ENCODE measurements at regions not wholly inside any gene's neighbourhood (a gene's known extent, or its start where the extent isn't known, plus 50 kb on each side); places are given as distances from the start of the nearest gene placed in this dataset.

DNA sequence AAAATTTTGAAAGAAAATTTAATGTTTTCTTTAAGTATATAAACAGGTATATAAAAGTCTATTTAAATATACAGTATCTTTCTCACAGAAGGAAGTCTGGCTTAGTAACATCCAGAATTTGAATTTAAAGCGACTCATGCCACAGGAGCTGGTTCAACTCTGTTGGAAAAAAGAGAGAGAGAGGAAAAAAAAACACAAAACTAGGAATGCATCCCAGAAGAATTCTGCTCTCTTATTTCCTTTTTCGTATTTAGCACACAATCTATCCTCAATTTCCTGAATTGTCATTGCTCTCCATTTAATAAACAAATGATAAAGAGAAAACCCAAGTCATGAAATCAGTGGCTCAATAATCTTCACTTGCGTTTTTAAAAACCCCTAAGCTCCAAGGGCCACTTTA lies 107.5 kb upstream of the SCAF8 start:
- H3K9ac ChIP-seq (ENCODE audit: control insufficient read depth, extremely low read depth, insufficient read depth, low read length): no peak overlapping the region
- H3K4me1 ChIP-seq (ENCODE audit: control insufficient read depth, extremely low read depth, insufficient read depth, low read length): peaks cover 12% of the 10 kb centered on the region
- TF ChIP-seq, protein P1, sequence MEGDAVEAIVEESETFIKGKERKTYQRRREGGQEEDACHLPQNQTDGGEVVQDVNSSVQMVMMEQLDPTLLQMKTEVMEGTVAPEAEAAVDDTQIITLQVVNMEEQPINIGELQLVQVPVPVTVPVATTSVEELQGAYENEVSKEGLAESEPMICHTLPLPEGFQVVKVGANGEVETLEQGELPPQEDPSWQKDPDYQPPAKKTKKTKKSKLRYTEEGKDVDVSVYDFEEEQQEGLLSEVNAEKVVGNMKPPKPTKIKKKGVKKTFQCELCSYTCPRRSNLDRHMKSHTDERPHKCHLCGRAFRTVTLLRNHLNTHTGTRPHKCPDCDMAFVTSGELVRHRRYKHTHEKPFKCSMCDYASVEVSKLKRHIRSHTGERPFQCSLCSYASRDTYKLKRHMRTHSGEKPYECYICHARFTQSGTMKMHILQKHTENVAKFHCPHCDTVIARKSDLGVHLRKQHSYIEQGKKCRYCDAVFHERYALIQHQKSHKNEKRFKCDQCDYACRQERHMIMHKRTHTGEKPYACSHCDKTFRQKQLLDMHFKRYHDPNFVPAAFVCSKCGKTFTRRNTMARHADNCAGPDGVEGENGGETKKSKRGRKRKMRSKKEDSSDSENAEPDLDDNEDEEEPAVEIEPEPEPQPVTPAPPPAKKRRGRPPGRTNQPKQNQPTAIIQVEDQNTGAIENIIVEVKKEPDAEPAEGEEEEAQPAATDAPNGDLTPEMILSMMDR (optimal IDR thresholded peaks at IDR 0.05 in 1 of 3, IDR thresholded peaks at IDR 0.05 in 1 of 3, conservative IDR thresholded peaks at IDR 0.05 in 1 of 3; ENCODE audit: extremely low read depth in 1 of 3, insufficient read depth in 2 of 3, low read length in 3 of 3): no peak
- no peak for TF ChIP-seq EZH2 (IDR thresholded peaks at IDR 0.05; ENCODE audit: low read length)
- H3K79me2 ChIP-seq (ENCODE audit: control insufficient read depth, insufficient read depth, low read length): no peaks in the 10 kb centered on the region
- H3K9me3 ChIP-seq (ENCODE audit: control insufficient read depth, low read depth, low read length): no peaks in the 10 kb centered on the region
- no peaks in the 10 kb centered on the region for H3K27me3 ChIP-seq (ENCODE audit: control insufficient read depth, extremely low read depth, insufficient read depth, low read length)
- no peak overlapping the region for H3K4me3 ChIP-seq (ENCODE audit: control insufficient read depth in 2 of 3, extremely low read depth in 1 of 3, insufficient read depth in 2 of 3, low read depth in 1 of 3, low read length in 3 of 3)
- DNase-seq (ENCODE audit: low read depth, low spot score) (no peak), FAIRE-seq (no peak)
- no peaks in the 10 kb centered on the region for H3K9me1 ChIP-seq (ENCODE audit: control insufficient read depth, extremely low read depth, insufficient read depth, low read length)
- H3K36me3 ChIP-seq (ENCODE audit: control insufficient read depth in 2 of 2, extremely low read depth in 1 of 2, insufficient read depth in 2 of 2, low read length in 2 of 2): no peaks in the 10 kb centered on the region
- H4K20me1 ChIP-seq (ENCODE audit: control insufficient read depth, extremely low read depth, insufficient read depth, low read length): no peaks in the 10 kb centered on the region
- no peak overlapping the region for H3K27ac ChIP-seq (ENCODE audit: control insufficient read depth, insufficient read depth, low read length)
- dilution Hi-C loops (cut with MboI; ENCODE audit: extremely low pct_ligation_motif_present, low sequenced_read_pairs): no loop called here
- no peak overlapping the region for H2AFZ ChIP-seq (ENCODE audit: control insufficient read depth, low read length)
- H3K4me2 ChIP-seq (ENCODE audit: control insufficient read depth, extremely low read depth, insufficient read depth, low read depth, low read length): no peak overlapping the region

DNA sequence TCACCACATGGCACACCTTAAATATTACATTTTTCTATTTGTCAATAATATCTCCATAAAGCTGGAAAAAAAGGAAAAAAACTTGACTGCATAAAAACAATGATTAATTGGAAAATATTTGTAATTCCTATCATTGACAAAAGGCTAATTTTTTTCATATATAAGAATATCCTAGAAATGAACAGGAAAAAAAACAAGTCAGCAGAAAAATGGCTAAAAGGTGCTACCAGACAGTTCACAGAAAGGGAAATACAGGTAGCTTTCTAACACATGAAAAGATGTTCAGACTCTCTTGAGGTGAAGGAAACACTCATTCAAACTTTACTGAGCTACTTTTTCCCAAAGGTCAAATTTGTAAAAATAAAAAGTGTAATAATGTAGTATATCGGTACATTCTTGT lies 104.1 kb upstream of the SCAF8 start:
- Histone ChIP-seq H3K27ac (ENCODE audit: control insufficient read depth, insufficient read depth, low read length) (no peak overlapping the region), H3K4me1 (ENCODE audit: control insufficient read depth, extremely low read depth, insufficient read depth, low read length) (no peaks in the 10 kb centered on the region), H2AFZ (ENCODE audit: control insufficient read depth, low read length) (no peak overlapping the region), H3K36me3 (ENCODE audit: control insufficient read depth in 2 of 2, extremely low read depth in 1 of 2, insufficient read depth in 2 of 2, low read length in 2 of 2) (no peaks in the 10 kb centered on the region), H3K4me3 (ENCODE audit: control insufficient read depth in 2 of 3, extremely low read depth in 1 of 3, insufficient read depth in 2 of 3, low read depth in 1 of 3, low read length in 3 of 3) (no peak overlapping the region), H3K9me3 (ENCODE audit: control insufficient read depth, low read depth, low read length) (no peaks in the 10 kb centered on the region), H3K9ac (ENCODE audit: control insufficient read depth, extremely low read depth, insufficient read depth, low read length) (no peak overlapping the region), H3K79me2 (ENCODE audit: control insufficient read depth, insufficient read depth, low read length) (no peaks in the 10 kb centered on the region), H3K9me1 (ENCODE audit: control insufficient read depth, extremely low read depth, insufficient read depth, low read length) (no peaks in the 10 kb centered on the region), H4K20me1 (ENCODE audit: control insufficient read depth, extremely low read depth, insufficient read depth, low read length) (no peaks in the 10 kb centered on the region), H3K27me3 (ENCODE audit: control insufficient read depth, extremely low read depth, insufficient read depth, low read length) (no peaks in the 10 kb centered on the region), H3K4me2 (ENCODE audit: control insufficient read depth, extremely low read depth, insufficient read depth, low read depth, low read length) (no peak overlapping the region)
- TF ChIP-seq, protein P1 (optimal IDR thresholded peaks at IDR 0.05 in 1 of 3, IDR thresholded peaks at IDR 0.05 in 1 of 3, conservative IDR thresholded peaks at IDR 0.05 in 1 of 3; ENCODE audit: extremely low read depth in 1 of 3, insufficient read depth in 2 of 3, low read length in 3 of 3): no peak
- TF ChIP-seq EZH2 (IDR thresholded peaks at IDR 0.05; ENCODE audit: low read length): no peak
- dilution Hi-C loops (cut with MboI; ENCODE audit: extremely low pct_ligation_motif_present, low sequenced_read_pairs): no loop called here
- FAIRE-seq (no peak), DNase-seq (ENCODE audit: low read depth, low spot score) (no peak)
